Psoas muscle (tissue), 7 donors: ENCODE measurements at regions not wholly inside any gene's neighbourhood (a gene's known extent, or its start where the extent isn't known, plus 50 kb on each side); places are given as distances from the start of the nearest gene placed in this dataset.

Experiments used
- ATAC-seq, 4 donors: fragments of 200-7000 bp; cut with Tn5 transposase; one replicate each; pipeline ENCODE4 v1.9.1; 2020; ENCODE audit warnings: moderate library complexity in 3 of 4, mild to moderate bottlenecking in 2 of 4
- DNase-seq, 2 donors: peaks; one replicate each; pipeline ENCODE4 v3.0.0-alpha.2; 2020
- H3K27ac ChIP-seq: fragments of 200-600 bp; one replicate; pipeline ENCODE4 v1.8.0; 2022
- H3K27me3 ChIP-seq, 3 donors: fragments of 200-600 bp in 1 of 3; one replicate each; pipeline versions ENCODE4 v1.6.1 to v1.8.0; 2013 to 2022; ENCODE audit warnings: low read length in 2 of 3, mild to moderate bottlenecking in 2 of 3, moderate library complexity in 1 of 3; ENCODE audit not compliant: insufficient read depth in 3 of 3
- H3K36me3 ChIP-seq, 2 donors: fragments of 200-600 bp in 1 of 2; one replicate each; pipeline versions ENCODE4 v1.6.1 to v1.8.0; 2013 to 2022; ENCODE audit warnings: low read depth in 1 of 2, mild to moderate bottlenecking in 1 of 2, moderate library complexity in 1 of 2; ENCODE audit not compliant: insufficient read depth in 1 of 2
- H3K4me1 ChIP-seq: fragments of 200-600 bp; one replicate; pipeline ENCODE4 v1.8.0; 2022
- H3K4me3 ChIP-seq: fragments of 200-600 bp; one replicate; pipeline ENCODE4 v1.8.0; 2022; ENCODE audit warnings: mild to moderate bottlenecking
- H3K9me3 ChIP-seq: fragments of 200-600 bp; one replicate; pipeline ENCODE4 v1.8.0; 2022
- CTCF ChIP-seq: fragments of 200-600 bp; IDR thresholded peaks from one replicate; pipeline ENCODE4 v1.8.0; 2022; ENCODE audit warnings: antibody characterized with exemption
- WGBS, 3 donors: extraction: QIAGEN DNeasy Blood & Tissue Kit; methylation state at CpG; one replicate each; pipeline versions ENCODE4 v1.1.6 to v1.1.7; 2013; 5-methylcytosine and 5-hydroxymethylcytosine counted together
- intact Hi-C, 2 donors: fragments of 100-400 bp; cut with DNase I; formaldehyde crosslinking; loops; one replicate each; pipeline versions ENCODE4 v1.11.0 to v1.14.2; 2022
- donor health status: healthy with polysubstance abuse.
- donor health status: DM: no; HTN: no; CAD: no; lungs with moderate emphysema.
- donor health status: Bipolar disorder and iron deficiency.
- donor health status: healthy.
- donor health status: DM: yes; HTN: yes; CAD: no.
- donor health status: DM: no; HTN: no; CAD: no.
- donor health status: DM: yes; HTN: yes; CAD: no.

- ATAC-seq: peak in 3 of 4 donors; percentile 55 to 70 (median 63)
These were observed 330.1 kb downstream of the DLEU7 start for GRCh38 chr13:50513300-50513877.

GRCh38 chr13:50514249-50514648 is 329.2 kb downstream of the DLEU7 start:
- peak overlapping the region; percentile 88 for H3K27ac ChIP-seq
- intact Hi-C loops: no loop called here
- DNase-seq: no peak
- H3K4me1 ChIP-seq: peaks cover 37% of the 10 kb centered on the region
- TF ChIP-seq CTCF: no peak
- 70 to 75% (median 71%) methylated on average over 2 of the region's 2 CpGs for WGBS, 3 donors
- H3K27me3 ChIP-seq: no peaks in the 10 kb centered on the region
- ATAC-seq: no peak
- no peaks in the 10 kb centered on the region for H3K9me3 ChIP-seq
- no peaks in the 10 kb centered on the region for H3K36me3 ChIP-seq
- no peak overlapping the region for H3K4me3 ChIP-seq

More at GRCh38 chr13:50513300-50513877, 330.1 kb downstream of the DLEU7 start:
- peaks cover 29% of the 10 kb centered on the region for H3K4me1 ChIP-seq
- 11 to 18% (median 16%) methylated on average over 2 of the region's 2 CpGs for WGBS, 3 donors
- no peak for DNase-seq
- peak overlapping the region; percentile 47 for H3K4me3 ChIP-seq
- H3K27ac ChIP-seq: peak overlapping the region; percentile 88
- intact Hi-C loops: no loop called here
- no peak for TF ChIP-seq CTCF
- H3K36me3 ChIP-seq: no peaks in the 10 kb centered on the region
- H3K9me3 ChIP-seq: peaks cover 7% of the 10 kb centered on the region
- H3K27me3 ChIP-seq: no peaks in the 10 kb centered on the region

- no peaks in the 10 kb centered on the region for H3K27me3 ChIP-seq
- peak overlapping the region; percentile 69 for H3K27ac ChIP-seq
- no peaks in the 10 kb centered on the region for H3K9me3 ChIP-seq
- 55 to 79% (median 69%) methylated on average over 2 of the region's 2 CpGs for WGBS, 3 donors
- peaks cover 50% of the 10 kb centered on the region for H3K4me1 ChIP-seq
- intact Hi-C loops: no loop called here
- peak overlapping the region; percentile 26 for H3K4me3 ChIP-seq
- ATAC-seq (peak in 3 of 4 donors; percentile 47 to 57 (median 54)), DNase-seq (no peak)
- no peaks in the 10 kb centered on the region for H3K36me3 ChIP-seq
- TF ChIP-seq CTCF: no peak
These were observed 325.4 kb downstream of the DLEU7 start for GRCh38 chr13:50518131-50518530.

GRCh38 chr13:50518781-50519201 is 324.7 kb downstream of the DLEU7 start:
- H3K27ac ChIP-seq: peak overlapping the region; percentile 69

More at GRCh38 chr13:50518781-50519201, 324.7 kb downstream of the DLEU7 start:
- peaks cover 48% of the 10 kb centered on the region for H3K4me1 ChIP-seq
- 46 to 56% (median 47%) methylated on average over 8 of the region's 8 CpGs for WGBS, 3 donors
- no peaks in the 10 kb centered on the region for H3K36me3 ChIP-seq
- DNase-seq (no peak), ATAC-seq (peak in 3 of 4 donors; percentile 12 to 40 (median 19))
- no peak for TF ChIP-seq CTCF
- peak overlapping the region; percentile 26 for H3K4me3 ChIP-seq
- intact Hi-C loops: no loop called here
- H3K9me3 ChIP-seq: no peaks in the 10 kb centered on the region
- no peaks in the 10 kb centered on the region for H3K27me3 ChIP-seq
